ENCODE measurements at regions not wholly inside any gene's neighbourhood (a gene's known extent, or its start where the extent isn't known, plus 50 kb on each side); places are given as distances from the start of the nearest gene placed in this dataset.

- no peak overlapping the region for H2BK120ac ChIP-seq (ENCODE audit: low read depth, low read length)
- no peak overlapping the region for H3K4me2 ChIP-seq (ENCODE audit: insufficient read depth, low read length, poor library complexity, severe bottlenecking)
- H2BK5ac ChIP-seq (ENCODE audit: low read length): no peak overlapping the region
- no peak for DNase-seq (ENCODE audit: low spot score)
- H3K4me1 ChIP-seq (ENCODE audit: control insufficient read depth in 2 of 2, insufficient read depth in 1 of 2, low read depth in 1 of 2, low read length in 2 of 2): peaks cover 0 to 3% of the 10 kb centered on the region in 2 donors
- no peak overlapping the region for H3K4me3 ChIP-seq (ENCODE audit: low read length in 2 of 2)
- H2BK12ac ChIP-seq (ENCODE audit: low read length): no peak overlapping the region
- H3K23ac ChIP-seq (ENCODE audit: low read depth, low read length, poor library complexity): no peak overlapping the region
- H2BK15ac ChIP-seq (ENCODE audit: low read length): no peak overlapping the region
- no peak overlapping the region for H4K91ac ChIP-seq (ENCODE audit: low read depth, low read length, poor library complexity)
- no peaks in the 10 kb centered on the region for H3K36me3 ChIP-seq (replicated peaks in 1 of 2; ENCODE audit: control insufficient read depth in 2 of 2, insufficient read depth in 2 of 2, low read length in 2 of 2)
- no peak overlapping the region for H4K8ac ChIP-seq (ENCODE audit: low read depth, low read length)
- no peaks in the 10 kb centered on the region for H3K9me3 ChIP-seq (replicated peaks in 1 of 2; ENCODE audit: control insufficient read depth in 2 of 2, insufficient read depth in 1 of 2, low read depth in 1 of 2, low read length in 2 of 2)
- no CpG with 5 or more reads among the region's 2 CpGs for WGBS, 2 donors (ENCODE audit: extremely low coverage in 2 of 2, insufficient read length in 2 of 2, insufficient replicate concordance in 1 of 2)
- H3K14ac ChIP-seq (ENCODE audit: low read length): no peak overlapping the region
- no peaks in the 10 kb centered on the region for H3K79me1 ChIP-seq (ENCODE audit: low read depth, low read length)
- no peak overlapping the region for H3K4ac ChIP-seq (ENCODE audit: low read length)
- H3K27me3 ChIP-seq (ENCODE audit: control insufficient read depth in 3 of 3, insufficient read depth in 3 of 3, low read depth in 1 of 3, low read length in 3 of 3): no peaks in the 10 kb centered on the region
- no peak overlapping the region for H3K9ac ChIP-seq (ENCODE audit: low read depth, low read length, poor library complexity)
- H3K27ac ChIP-seq (replicated peaks; ENCODE audit: low read length): no peak overlapping the region
- no peak overlapping the region for H2AK5ac ChIP-seq (ENCODE audit: low read depth, low read length)
- no peak overlapping the region for H3K18ac ChIP-seq (ENCODE audit: low read length)
- peak overlapping the region; percentile 25 for H2AFZ ChIP-seq (ENCODE audit: low read length)
Measured at GRCh38 chr3:180416111-180416594, 185.8 kb upstream of the TTC14 start.

- Histone ChIP-seq H3K4me2 (ENCODE audit: insufficient read depth, low read length, poor library complexity, severe bottlenecking) (no peak overlapping the region), H2AFZ (ENCODE audit: low read length) (no peak overlapping the region), H3K23ac (ENCODE audit: low read depth, low read length, poor library complexity) (no peak overlapping the region), H3K14ac (ENCODE audit: low read length) (no peak overlapping the region), H3K4ac (ENCODE audit: low read length) (no peak overlapping the region), H3K27ac (replicated peaks; ENCODE audit: low read length) (no peak overlapping the region), H2AK5ac (ENCODE audit: low read depth, low read length) (no peak overlapping the region), H3K9ac (ENCODE audit: low read depth, low read length, poor library complexity) (no peak overlapping the region), H3K4me1 (ENCODE audit: control insufficient read depth in 2 of 2, insufficient read depth in 1 of 2, low read depth in 1 of 2, low read length in 2 of 2) (peaks cover 0 to 3% of the 10 kb centered on the region in 2 donors), H2BK120ac (ENCODE audit: low read depth, low read length) (no peak overlapping the region), H3K4me3 (ENCODE audit: low read length in 2 of 2) (no peak overlapping the region), H2BK5ac (ENCODE audit: low read length) (no peak overlapping the region), H3K27me3 (ENCODE audit: control insufficient read depth in 3 of 3, insufficient read depth in 3 of 3, low read depth in 1 of 3, low read length in 3 of 3) (no peaks in the 10 kb centered on the region), H4K91ac (ENCODE audit: low read depth, low read length, poor library complexity) (no peak overlapping the region), H3K9me3 (replicated peaks in 1 of 2; ENCODE audit: control insufficient read depth in 2 of 2, insufficient read depth in 1 of 2, low read depth in 1 of 2, low read length in 2 of 2) (no peaks in the 10 kb centered on the region), H3K18ac (ENCODE audit: low read length) (no peak overlapping the region), H3K79me1 (ENCODE audit: low read depth, low read length) (no peaks in the 10 kb centered on the region), H2BK15ac (ENCODE audit: low read length) (no peak overlapping the region), H2BK12ac (ENCODE audit: low read length) (no peak overlapping the region), H4K8ac (ENCODE audit: low read depth, low read length) (no peak overlapping the region), H3K36me3 (replicated peaks in 1 of 2; ENCODE audit: control insufficient read depth in 2 of 2, insufficient read depth in 2 of 2, low read length in 2 of 2) (no peaks in the 10 kb centered on the region)
- no peak for DNase-seq (ENCODE audit: low spot score)
Measured at GRCh38 chr3:180417241-180417640, 184.7 kb upstream of the TTC14 start.

- Histone ChIP-seq H2BK12ac (ENCODE audit: low read length) (no peak overlapping the region), H4K8ac (ENCODE audit: low read depth, low read length) (no peak overlapping the region), H3K9ac (ENCODE audit: low read depth, low read length, poor library complexity) (no peak overlapping the region), H2AFZ (ENCODE audit: low read length) (no peak overlapping the region), H2BK15ac (ENCODE audit: low read length) (no peak overlapping the region), H3K23ac (ENCODE audit: low read depth, low read length, poor library complexity) (no peak overlapping the region), H2BK120ac (ENCODE audit: low read depth, low read length) (no peak overlapping the region), H3K4me2 (ENCODE audit: insufficient read depth, low read length, poor library complexity, severe bottlenecking) (no peak overlapping the region), H3K4ac (ENCODE audit: low read length) (no peak overlapping the region), H3K14ac (ENCODE audit: low read length) (no peak overlapping the region), H3K79me1 (ENCODE audit: low read depth, low read length) (no peaks in the 10 kb centered on the region), H2AK5ac (ENCODE audit: low read depth, low read length) (no peak overlapping the region), H4K91ac (ENCODE audit: low read depth, low read length, poor library complexity) (no peak overlapping the region), H3K4me3 (ENCODE audit: low read length in 2 of 2) (no peak overlapping the region), H3K27me3 (ENCODE audit: control insufficient read depth in 3 of 3, insufficient read depth in 3 of 3, low read depth in 1 of 3, low read length in 3 of 3) (no peaks in the 10 kb centered on the region), H3K27ac (replicated peaks; ENCODE audit: low read length) (no peak overlapping the region), H3K9me3 (replicated peaks in 1 of 2; ENCODE audit: control insufficient read depth in 2 of 2, insufficient read depth in 1 of 2, low read depth in 1 of 2, low read length in 2 of 2) (no peaks in the 10 kb centered on the region), H3K18ac (ENCODE audit: low read length) (no peak overlapping the region), H2BK5ac (ENCODE audit: low read length) (no peak overlapping the region), H3K4me1 (ENCODE audit: control insufficient read depth in 2 of 2, insufficient read depth in 1 of 2, low read depth in 1 of 2, low read length in 2 of 2) (peaks cover 0 to 3% of the 10 kb centered on the region in 2 donors), H3K36me3 (replicated peaks in 1 of 2; ENCODE audit: control insufficient read depth in 2 of 2, insufficient read depth in 2 of 2, low read length in 2 of 2) (no peaks in the 10 kb centered on the region)
- no peak for DNase-seq (ENCODE audit: low spot score)
- 100% methylated on average over 1 of the region's 2 CpGs; no CpG with 5 or more reads in 1 of the 2 donors for WGBS, 2 donors (ENCODE audit: extremely low coverage in 2 of 2, insufficient read length in 2 of 2, insufficient replicate concordance in 1 of 2)
Measured at GRCh38 chr3:180420016-180420415, 181.9 kb upstream of the TTC14 start.

GRCh38 chr3:180420804-180421203, 181.2 kb upstream of the TTC14 start:
- no peaks in the 10 kb centered on the region for H3K9me3 ChIP-seq (replicated peaks in 1 of 2; ENCODE audit: control insufficient read depth in 2 of 2, insufficient read depth in 1 of 2, low read depth in 1 of 2, low read length in 2 of 2)
- no peak overlapping the region for H2BK120ac ChIP-seq (ENCODE audit: low read depth, low read length)
- H2AK5ac ChIP-seq (ENCODE audit: low read depth, low read length): no peak overlapping the region
- H3K9ac ChIP-seq (ENCODE audit: low read depth, low read length, poor library complexity): no peak overlapping the region
- H2AFZ ChIP-seq (ENCODE audit: low read length): no peak overlapping the region
- H3K27ac ChIP-seq (replicated peaks; ENCODE audit: low read length): no peak overlapping the region
- H3K18ac ChIP-seq (ENCODE audit: low read length): no peak overlapping the region
- DNase-seq (ENCODE audit: low spot score): no peak
- no peak overlapping the region for H4K8ac ChIP-seq (ENCODE audit: low read depth, low read length)
- no peak overlapping the region for H2BK15ac ChIP-seq (ENCODE audit: low read length)
- H2BK5ac ChIP-seq (ENCODE audit: low read length): no peak overlapping the region
- no peaks in the 10 kb centered on the region for H3K79me1 ChIP-seq (ENCODE audit: low read depth, low read length)
- WGBS, 2 donors (ENCODE audit: extremely low coverage in 2 of 2, insufficient read length in 2 of 2, insufficient replicate concordance in 1 of 2): no CpG with 5 or more reads among the region's 2 CpGs
- H4K91ac ChIP-seq (ENCODE audit: low read depth, low read length, poor library complexity): no peak overlapping the region
- H3K4me1 ChIP-seq (ENCODE audit: control insufficient read depth in 2 of 2, insufficient read depth in 1 of 2, low read depth in 1 of 2, low read length in 2 of 2): peaks cover 0 to 3% of the 10 kb centered on the region in 2 donors
- H3K14ac ChIP-seq (ENCODE audit: low read length): no peak overlapping the region
- no peak overlapping the region for H2BK12ac ChIP-seq (ENCODE audit: low read length)
- no peak overlapping the region for H3K4me2 ChIP-seq (ENCODE audit: insufficient read depth, low read length, poor library complexity, severe bottlenecking)
- H3K23ac ChIP-seq (ENCODE audit: low read depth, low read length, poor library complexity): no peak overlapping the region
- H3K36me3 ChIP-seq (replicated peaks in 1 of 2; ENCODE audit: control insufficient read depth in 2 of 2, insufficient read depth in 2 of 2, low read length in 2 of 2): no peaks in the 10 kb centered on the region
- no peaks in the 10 kb centered on the region for H3K27me3 ChIP-seq (ENCODE audit: control insufficient read depth in 3 of 3, insufficient read depth in 3 of 3, low read depth in 1 of 3, low read length in 3 of 3)
- no peak overlapping the region for H3K4me3 ChIP-seq (ENCODE audit: low read length in 2 of 2)
- H3K4ac ChIP-seq (ENCODE audit: low read length): no peak overlapping the region
